ENCODE measurements at regions not wholly inside any gene's neighbourhood (a gene's known extent, or its start where the extent isn't known, plus 50 kb on each side); places are given as distances from the start of the nearest gene placed in this dataset.

GRCh38 chr7:17147409-17147808, 151.0 kb upstream of the AHR start:
- no peak for TF ChIP-seq POLR2A (IDR thresholded peaks at IDR 0.05)
- TF ChIP-seq CTCF (IDR thresholded peaks at IDR 0.05): no peak
- DNase-seq: no peak
- intact Hi-C loops (cut with DNase I): no loop called here
- no peaks in the 10 kb centered on the region for H3K36me3 ChIP-seq (replicated peaks in 1 of 2)
- no peaks in the 10 kb centered on the region for H3K9me3 ChIP-seq (replicated peaks in 1 of 3)
- H3K27me3 ChIP-seq: no peaks in the 10 kb centered on the region
- no peak overlapping the region for H3K27ac ChIP-seq
- 88 to 95% (median 91%) methylated on average over 7 of the region's 7 CpGs for WGBS, 4 donors
- no peak overlapping the region for H3K4me3 ChIP-seq
- H3K4me1 ChIP-seq (replicated peaks in 1 of 2): peaks cover 6 to 19% of the 10 kb centered on the region in 2 donors

GRCh38 chr7:17150018-17150417, 148.4 kb upstream of the AHR start:
- Histone ChIP-seq H3K27ac (no peak overlapping the region), H3K9me3 (replicated peaks in 1 of 3) (no peaks in the 10 kb centered on the region), H3K27me3 (no peaks in the 10 kb centered on the region), H3K4me1 (replicated peaks in 1 of 2) (no peaks in the 10 kb centered on the region), H3K36me3 (replicated peaks in 1 of 2) (no peaks in the 10 kb centered on the region), H3K4me3 (no peak overlapping the region)
- DNase-seq: no peak
- TF ChIP-seq POLR2A (IDR thresholded peaks at IDR 0.05) (no peak), CTCF (IDR thresholded peaks at IDR 0.05) (no peak)
- 89 to 97% (median 92%) methylated on average over 1 of the region's 1 CpG for WGBS, 4 donors
- intact Hi-C loops (cut with DNase I): no loop called here

GRCh38 chr7:17152721-17153120, 145.7 kb upstream of the AHR start:
- Histone ChIP-seq H3K27ac (no peak overlapping the region), H3K27me3 (no peaks in the 10 kb centered on the region), H3K4me1 (replicated peaks in 1 of 2) (no peaks in the 10 kb centered on the region), H3K9me3 (replicated peaks in 1 of 3) (no peaks in the 10 kb centered on the region), H3K4me3 (no peak overlapping the region), H3K36me3 (replicated peaks in 1 of 2) (no peaks in the 10 kb centered on the region)
- 77 to 90% (median 85%) methylated on average over 4 of the region's 4 CpGs for WGBS, 4 donors
- DNase-seq: peak in 3 of 7 donors; percentile 20 to 27 (median 22)
- intact Hi-C loops (cut with DNase I): no loop called here
- TF ChIP-seq CTCF (IDR thresholded peaks at IDR 0.05): no peak
- TF ChIP-seq POLR2A (IDR thresholded peaks at IDR 0.05): no peak

GRCh38 chr7:17153536-17153935, 144.9 kb upstream of the AHR start:
- H3K27me3 ChIP-seq: no peaks in the 10 kb centered on the region
- no peaks in the 10 kb centered on the region for H3K4me1 ChIP-seq (replicated peaks in 1 of 2)
- intact Hi-C loops (cut with DNase I): no loop called here
- no peak for TF ChIP-seq POLR2A (IDR thresholded peaks at IDR 0.05)
- no peak for TF ChIP-seq CTCF (IDR thresholded peaks at IDR 0.05)
- DNase-seq: no peak
- H3K4me3 ChIP-seq: no peak overlapping the region
- no peaks in the 10 kb centered on the region for H3K36me3 ChIP-seq (replicated peaks in 1 of 2)
- H3K27ac ChIP-seq: no peak overlapping the region
- no peaks in the 10 kb centered on the region for H3K9me3 ChIP-seq (replicated peaks in 1 of 3)
- WGBS, 4 donors: 80 to 86% (median 82%) methylated on average over 3 of the region's 3 CpGs

Measured in adrenal gland (tissue), 9 donors.